Thymus (tissue), 11 donors: ENCODE measurements at regions not wholly inside any gene's neighbourhood (a gene's known extent, or its start where the extent isn't known, plus 50 kb on each side); places are given as distances from the start of the nearest gene placed in this dataset.
"Not testable (repeated sequence)": the region's sequence is repeated elsewhere in the genome, so short reads cannot be mapped to it uniquely, and the experiment has no call there.

ENCODE experiments used
- DNase-seq, 9 donors: peaks; one replicate each; pipeline ENCODE4 v3.0.0-alpha.2; 2013; ENCODE audit warnings: low spot score in 9 of 9, low read depth in 6 of 9, missing footprints in 1 of 9
- H3K27ac ChIP-seq, 2 donors: one replicate each; pipeline ENCODE4 v1.5.1; 2013; ENCODE audit warnings: control low read depth in 1 of 2, low read depth in 1 of 2, low read length in 1 of 2, mild to moderate bottlenecking in 1 of 2, moderate library complexity in 1 of 2
- H3K27me3 ChIP-seq, 2 donors: one replicate each; pipeline ENCODE4 v1.5.1; 2013; ENCODE audit warnings: low read length in 1 of 2; ENCODE audit not compliant: control insufficient read depth in 2 of 2, insufficient read depth in 1 of 2
- H3K36me3 ChIP-seq, 2 donors: one replicate each; pipeline ENCODE4 v1.5.1; 2013; ENCODE audit warnings: low read length in 1 of 2, mild to moderate bottlenecking in 1 of 2, moderate library complexity in 1 of 2; ENCODE audit not compliant: control insufficient read depth in 2 of 2, insufficient read depth in 2 of 2
- H3K4me1 ChIP-seq, 2 donors: one replicate each; pipeline ENCODE4 v1.5.1; 2013; ENCODE audit warnings: low read length in 2 of 2; ENCODE audit not compliant: control insufficient read depth in 2 of 2, insufficient read depth in 2 of 2
- H3K4me3 ChIP-seq, 2 donors: one replicate each; pipeline ENCODE4 v1.5.1; 2013; ENCODE audit warnings: low read length in 2 of 2, control low read depth in 1 of 2, mild to moderate bottlenecking in 1 of 2
- H3K9me3 ChIP-seq, 2 donors: one replicate each; pipeline ENCODE4 v1.5.1; 2013; ENCODE audit warnings: low read length in 1 of 2, mild to moderate bottlenecking in 1 of 2; ENCODE audit not compliant: control insufficient read depth in 2 of 2, insufficient read depth in 1 of 2
- WGBS: extraction: QIAGEN DNeasy Blood & Tissue Kit; methylation state at CpG from one replicate; pipeline ENCODE4 v1.1.7; 2013; 5-methylcytosine and 5-hydroxymethylcytosine counted together
- donor health status: healthy.

GRCh38 chr4:117014236-117014635 is 71.1 kb downstream of the TRAM1L1 start:
- H3K27ac ChIP-seq, result no peak overlapping the region
- no peaks in the 10 kb centered on the region for H3K9me3 ChIP-seq
- H3K4me1 ChIP-seq, result no peaks in the 10 kb centered on the region
- no peaks in the 10 kb centered on the region for H3K36me3 ChIP-seq
- H3K4me3 ChIP-seq, result no peak overlapping the region
- 92% methylated on average over 3 of the region's 3 CpGs for WGBS
- H3K27me3 ChIP-seq, result no peaks in the 10 kb centered on the region
- no peak for DNase-seq

GRCh38 chr4:117010671-117011070 is 74.7 kb downstream of the TRAM1L1 start:
- no peak overlapping the region for H3K27ac ChIP-seq
- no peaks in the 10 kb centered on the region for H3K27me3 ChIP-seq
- no peaks in the 10 kb centered on the region for H3K36me3 ChIP-seq
- no peak overlapping the region for H3K4me3 ChIP-seq
- 99% methylated on average over 1 of the region's 1 CpG for WGBS
- H3K4me1 ChIP-seq, result no peaks in the 10 kb centered on the region
- no peaks in the 10 kb centered on the region for H3K9me3 ChIP-seq
- DNase-seq, result no peak

GRCh38 chr4:117001077-117001476 is 84.3 kb downstream of the TRAM1L1 start:
- Histone ChIP-seq H3K9me3 (no peaks in the 10 kb centered on the region), H3K27ac (no peak overlapping the region), H3K4me1 (no peaks in the 10 kb centered on the region), H3K27me3 (no peaks in the 10 kb centered on the region), H3K36me3 (no peaks in the 10 kb centered on the region), H3K4me3 (no peak overlapping the region)
- 93% methylated on average over 8 of the region's 8 CpGs for WGBS
- DNase-seq, result no peak

- WGBS, result 89% methylated on average over 5 of the region's 5 CpGs
- Histone ChIP-seq H3K36me3 (no peaks in the 10 kb centered on the region), H3K9me3 (no peaks in the 10 kb centered on the region), H3K4me1 (no peaks in the 10 kb centered on the region), H3K27me3 (no peaks in the 10 kb centered on the region), H3K27ac (no peak overlapping the region), H3K4me3 (no peak overlapping the region)
- no peak for DNase-seq
These were observed 102.7 kb downstream of the TRAM1L1 start for GRCh38 chr4:116982656-116983055.

- DNase-seq, H3K4me3 ChIP-seq, H3K9me3 ChIP-seq, H3K27ac ChIP-seq, H3K36me3 ChIP-seq, H3K27me3 ChIP-seq, H3K4me1 ChIP-seq: not testable (repeated sequence)
- WGBS, result 96% methylated on average over 12 of the region's 12 CpGs
These were observed 104.9 kb downstream of the TRAM1L1 start for GRCh38 chr4:116980436-116980835.

GRCh38 chr4:116959045-116959444 is 126.3 kb downstream of the TRAM1L1 start:
- Histone ChIP-seq H3K4me1 (no peaks in the 10 kb centered on the region), H3K4me3 (no peak overlapping the region), H3K9me3 (no peaks in the 10 kb centered on the region), H3K27ac (no peak overlapping the region), H3K27me3 (no peaks in the 10 kb centered on the region), H3K36me3 (no peaks in the 10 kb centered on the region)
- no peak for DNase-seq

GRCh38 chr4:116953947-116954346 is 131.4 kb downstream of the TRAM1L1 start:
- Histone ChIP-seq H3K4me3 (no peak overlapping the region), H3K27ac (no peak overlapping the region), H3K27me3 (no peaks in the 10 kb centered on the region), H3K36me3 (no peaks in the 10 kb centered on the region), H3K9me3 (no peaks in the 10 kb centered on the region), H3K4me1 (no peaks in the 10 kb centered on the region)
- WGBS, result 92% methylated on average over 3 of the region's 3 CpGs
- DNase-seq, result no peak

- no peaks in the 10 kb centered on the region for H3K4me1 ChIP-seq
- H3K36me3 ChIP-seq, result no peaks in the 10 kb centered on the region
- H3K9me3 ChIP-seq, result no peaks in the 10 kb centered on the region
- H3K27ac ChIP-seq, result no peak overlapping the region
- H3K4me3 ChIP-seq, result no peak overlapping the region
- DNase-seq, result no peak
- 74% methylated on average over 5 of the region's 5 CpGs for WGBS
- no peaks in the 10 kb centered on the region for H3K27me3 ChIP-seq
These were observed 132.7 kb downstream of the TRAM1L1 start for GRCh38 chr4:116952530-116953136.

- 95% methylated on average over 4 of the region's 4 CpGs for WGBS
- H3K4me1 ChIP-seq, result no peaks in the 10 kb centered on the region
- no peak for DNase-seq
- no peaks in the 10 kb centered on the region for H3K36me3 ChIP-seq
- H3K27me3 ChIP-seq, result no peaks in the 10 kb centered on the region
- no peaks in the 10 kb centered on the region for H3K9me3 ChIP-seq
- no peak overlapping the region for H3K27ac ChIP-seq
- no peak overlapping the region for H3K4me3 ChIP-seq
These were observed 135.5 kb downstream of the TRAM1L1 start for GRCh38 chr4:116949856-116950255.

GRCh38 chr4:116942315-116942714 is 143.1 kb downstream of the TRAM1L1 start:
- Histone ChIP-seq H3K36me3 (no peaks in the 10 kb centered on the region), H3K4me1 (no peaks in the 10 kb centered on the region), H3K4me3 (no peak overlapping the region), H3K27ac (no peak overlapping the region), H3K27me3 (no peaks in the 10 kb centered on the region), H3K9me3 (no peaks in the 10 kb centered on the region)
- 47% methylated on average over 3 of the region's 3 CpGs for WGBS
- DNase-seq, result no peak
